Neural cell (in vitro differentiated cells): ENCODE measurements at regions not wholly inside any gene's neighbourhood (a gene's known extent, or its start where the extent isn't known, plus 50 kb on each side); places are given as distances from the start of the nearest gene placed in this dataset.

ENCODE experiments used
- H2AFZ ChIP-seq: fragments of 200-600, 300-800 bp; sonication (generic), shearing (Covaris generic); 2 replicates; pipeline ENCODE4 v1.6.0; 2014; ENCODE audit warnings: low read depth, mild to moderate bottlenecking, antibody characterized with exemption, low read length, moderate library complexity
- H3F3A ChIP-seq: fragments of 200-600 bp; shearing (Covaris generic); 2 replicates; pipeline ENCODE4 v1.6.1; 2016; ENCODE audit warnings: mild to moderate bottlenecking, moderate library complexity, mixed read lengths, antibody characterized with exemption, low read length; ENCODE audit not compliant: insufficient read depth, poor library complexity, severe bottlenecking
- H3K27ac ChIP-seq: fragments of 200-600, 300-800 bp; sonication (generic), shearing (Covaris generic); 2 replicates; pipeline ENCODE4 v1.5.1; 2014; ENCODE audit warnings: mild to moderate bottlenecking, low read length, moderate library complexity
- H3K27me3 ChIP-seq: fragments of 300-800, 200-600 bp; sonication (generic), shearing (Covaris generic); 2 replicates; pipeline ENCODE4 v1.6.0; 2014; ENCODE audit warnings: mild to moderate bottlenecking, low read depth, low read length, moderate library complexity; ENCODE audit not compliant: insufficient read depth
- H3K36me3 ChIP-seq: fragments of 300-800, 200-600 bp; sonication (generic), shearing (Covaris generic); 2 replicates; pipeline ENCODE4 v1.5.1; 2014; ENCODE audit warnings: mild to moderate bottlenecking, antibody characterized with exemption, low read length, moderate library complexity; ENCODE audit not compliant: insufficient read depth
- H3K4me2 ChIP-seq: fragments of 300-800, 200-600 bp; sonication (generic), shearing (Covaris generic); 2 replicates; pipeline ENCODE4 v1.6.0; 2014; ENCODE audit warnings: mild to moderate bottlenecking, low read length
- H3K4me3 ChIP-seq: fragments of 300-800, 200-600 bp; sonication (generic), shearing (Covaris generic); 2 replicates; pipeline ENCODE4 v1.5.1; 2014; ENCODE audit warnings: mild to moderate bottlenecking, low read length, moderate library complexity
- H3K79me2 ChIP-seq: fragments of 200-600 bp; shearing (Covaris generic); replicated peaks from 2 replicates; pipeline ENCODE4 v1.6.0; 2014; ENCODE audit warnings: mild to moderate bottlenecking, low read length, moderate library complexity; ENCODE audit not compliant: insufficient read depth
- H3K9ac ChIP-seq: fragments of 300-800, 200-600 bp; sonication (generic), shearing (Covaris generic); 2 replicates; pipeline ENCODE4 v1.6.1; 2016; ENCODE audit warnings: mild to moderate bottlenecking, low read length, mixed read lengths
- H3K9me2 ChIP-seq: fragments of 200-600 bp; shearing (Covaris generic); 2 replicates; pipeline ENCODE4 v1.6.1; 2016; ENCODE audit warnings: mild to moderate bottlenecking, low read length, mixed read lengths; ENCODE audit not compliant: insufficient read depth
- H3K9me3 ChIP-seq: fragments of 200-600, 300-800 bp; sonication (generic), shearing (Covaris generic); 2 replicates; pipeline ENCODE4 v1.6.1; 2016; ENCODE audit warnings: mild to moderate bottlenecking, mixed run types, low read length, moderate library complexity, mixed read lengths
- H4K20me1 ChIP-seq: fragments of 200-600 bp; shearing (Covaris generic); 2 replicates; pipeline ENCODE4 v1.6.1; 2016; ENCODE audit warnings: mild to moderate bottlenecking, mixed run types; ENCODE audit not compliant: insufficient read depth
- EP300 ChIP-seq: fragments of 450-650 bp; conservative IDR thresholded peaks from 2 replicates; pipeline ENCODE4 v1.6.1; 2014; ENCODE audit warnings: antibody characterized with exemption, mild to moderate bottlenecking, moderate library complexity; ENCODE audit not compliant: poor library complexity, severe bottlenecking
- EZH2 ChIP-seq: fragments of 200-600, 300-800 bp; shearing (Covaris generic), sonication (generic); IDR thresholded peaks from 2 replicates; pipeline ENCODE4 v1.6.1; 2014; ENCODE audit warnings: antibody characterized with exemption, low read length, borderline replicate concordance, mild to moderate bottlenecking; ENCODE audit not compliant: insufficient read depth, poor library complexity, severe bottlenecking
- MXI1 ChIP-seq: fragments of 450-650 bp; conservative IDR thresholded peaks from 2 replicates; pipeline ENCODE4 v1.6.1; 2014; ENCODE audit warnings: antibody characterized with exemption, mild to moderate bottlenecking; ENCODE audit not compliant: poor library complexity, severe bottlenecking
- POLR2AphosphoS5 ChIP-seq: IDR thresholded peaks from 2 replicates; pipeline ENCODE4 v1.6.1; 2012
- RAD21 ChIP-seq: fragments of 450-650 bp; conservative IDR thresholded peaks from 2 replicates; pipeline ENCODE4 v1.6.1; 2014; ENCODE audit warnings: antibody characterized with exemption, mild to moderate bottlenecking, moderate library complexity
- REST ChIP-seq: IDR thresholded peaks from 2 replicates; pipeline ENCODE4 v1.6.1; 2012; ENCODE audit warnings: borderline replicate concordance
- SMC3 ChIP-seq: fragments of 450-650 bp; conservative IDR thresholded peaks from 2 replicates; pipeline ENCODE4 v1.6.1; 2014; ENCODE audit warnings: antibody characterized with exemption, mild to moderate bottlenecking, moderate library complexity; ENCODE audit not compliant: poor library complexity
- TAF1 ChIP-seq: IDR thresholded peaks from 2 replicates; pipeline ENCODE4 v1.6.1; 2012; ENCODE audit warnings: low read depth
- TF ChIP-seq, protein P1 (sequence below): fragments of 450-650 bp; IDR thresholded peaks from 2 replicates; pipeline ENCODE4 v1.5.1; 2014; ENCODE audit warnings: antibody characterized with exemption, mild to moderate bottlenecking, moderate library complexity; ENCODE audit not compliant: poor library complexity, severe bottlenecking

GRCh38 chrX:6695717-6696116 is 160.8 kb upstream of the VCX3A start (continued):
- no peak for TF ChIP-seq EP300
- no peak for TF ChIP-seq TAF1

GRCh38 chrX:6694977-6695376 is 160.1 kb upstream of the VCX3A start:
- Histone ChIP-seq H4K20me1 (no peaks in the 10 kb centered on the region), H3K27me3 (no peaks in the 10 kb centered on the region), H2AFZ (no peak overlapping the region), H3K9ac (no peak overlapping the region), H3K4me2 (no peak overlapping the region), H3K36me3 (no peaks in the 10 kb centered on the region), H3K79me2 (no peaks in the 10 kb centered on the region), H3K4me3 (no peak overlapping the region), H3K27ac (no peak overlapping the region), H3K9me2 (no peaks in the 10 kb centered on the region), H3K9me3 (no peaks in the 10 kb centered on the region), H3F3A (no peaks in the 10 kb centered on the region)
- no peak for TF ChIP-seq POLR2AphosphoS5
- no peak for TF ChIP-seq EZH2
- no peak for TF ChIP-seq MXI1
- no peak for TF ChIP-seq EP300
- TF ChIP-seq TAF1: no peak
- no peak for TF ChIP-seq RAD21
- TF ChIP-seq, protein P1, sequence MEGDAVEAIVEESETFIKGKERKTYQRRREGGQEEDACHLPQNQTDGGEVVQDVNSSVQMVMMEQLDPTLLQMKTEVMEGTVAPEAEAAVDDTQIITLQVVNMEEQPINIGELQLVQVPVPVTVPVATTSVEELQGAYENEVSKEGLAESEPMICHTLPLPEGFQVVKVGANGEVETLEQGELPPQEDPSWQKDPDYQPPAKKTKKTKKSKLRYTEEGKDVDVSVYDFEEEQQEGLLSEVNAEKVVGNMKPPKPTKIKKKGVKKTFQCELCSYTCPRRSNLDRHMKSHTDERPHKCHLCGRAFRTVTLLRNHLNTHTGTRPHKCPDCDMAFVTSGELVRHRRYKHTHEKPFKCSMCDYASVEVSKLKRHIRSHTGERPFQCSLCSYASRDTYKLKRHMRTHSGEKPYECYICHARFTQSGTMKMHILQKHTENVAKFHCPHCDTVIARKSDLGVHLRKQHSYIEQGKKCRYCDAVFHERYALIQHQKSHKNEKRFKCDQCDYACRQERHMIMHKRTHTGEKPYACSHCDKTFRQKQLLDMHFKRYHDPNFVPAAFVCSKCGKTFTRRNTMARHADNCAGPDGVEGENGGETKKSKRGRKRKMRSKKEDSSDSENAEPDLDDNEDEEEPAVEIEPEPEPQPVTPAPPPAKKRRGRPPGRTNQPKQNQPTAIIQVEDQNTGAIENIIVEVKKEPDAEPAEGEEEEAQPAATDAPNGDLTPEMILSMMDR: no peak
- TF ChIP-seq SMC3: no peak

GRCh38 chrX:6694221-6694620 is 159.3 kb upstream of the VCX3A start:
- TF ChIP-seq POLR2AphosphoS5: no peak
- TF ChIP-seq, protein P1: no peak
- TF ChIP-seq EP300: no peak
- no peak for TF ChIP-seq REST
- no peak for TF ChIP-seq SMC3
- no peak for TF ChIP-seq RAD21
- no peak for TF ChIP-seq EZH2
- no peak for TF ChIP-seq MXI1
- no peak for TF ChIP-seq TAF1
- Histone ChIP-seq H3K36me3 (no peaks in the 10 kb centered on the region), H3K4me2 (no peak overlapping the region), H3K9me2 (no peaks in the 10 kb centered on the region), H3K9ac (no peak overlapping the region), H3K27ac (no peak overlapping the region), H3K9me3 (no peaks in the 10 kb centered on the region), H3K79me2 (no peaks in the 10 kb centered on the region), H4K20me1 (no peaks in the 10 kb centered on the region), H2AFZ (no peak overlapping the region), H3K4me3 (no peak overlapping the region), H3K27me3 (no peaks in the 10 kb centered on the region), H3F3A (no peaks in the 10 kb centered on the region)
